ENCODE measurements at regions not wholly inside any gene's neighbourhood (a gene's known extent, or its start where the extent isn't known, plus 50 kb on each side); places are given as distances from the start of the nearest gene placed in this dataset.

DNA sequence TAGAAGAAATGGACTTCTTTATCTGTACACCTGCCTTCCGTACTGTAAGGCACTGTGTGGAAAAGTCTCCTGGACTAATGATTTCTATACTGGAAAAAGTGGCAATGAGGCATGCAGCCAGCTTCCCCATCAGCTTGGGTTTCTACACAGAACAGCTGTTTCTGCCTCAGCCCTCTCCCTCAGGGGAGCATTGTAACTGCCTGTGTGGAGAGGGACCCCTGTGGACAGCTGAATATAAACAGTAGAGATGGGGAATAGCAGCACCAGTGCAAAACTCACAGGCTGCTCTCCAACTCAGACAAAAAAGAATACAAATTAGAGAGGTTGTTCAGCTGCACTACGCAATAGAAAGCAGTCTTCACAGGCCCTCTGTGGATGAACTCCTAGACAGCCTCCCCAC is 451.3 kb upstream of the MBL2 start:
- no peak for DNase-seq (ENCODE audit: extremely low read depth, low read depth)
- no peak overlapping the region for H3K4me3 ChIP-seq (replicated peaks; ENCODE audit: low read depth, low read length)
- TF ChIP-seq, protein P1, sequence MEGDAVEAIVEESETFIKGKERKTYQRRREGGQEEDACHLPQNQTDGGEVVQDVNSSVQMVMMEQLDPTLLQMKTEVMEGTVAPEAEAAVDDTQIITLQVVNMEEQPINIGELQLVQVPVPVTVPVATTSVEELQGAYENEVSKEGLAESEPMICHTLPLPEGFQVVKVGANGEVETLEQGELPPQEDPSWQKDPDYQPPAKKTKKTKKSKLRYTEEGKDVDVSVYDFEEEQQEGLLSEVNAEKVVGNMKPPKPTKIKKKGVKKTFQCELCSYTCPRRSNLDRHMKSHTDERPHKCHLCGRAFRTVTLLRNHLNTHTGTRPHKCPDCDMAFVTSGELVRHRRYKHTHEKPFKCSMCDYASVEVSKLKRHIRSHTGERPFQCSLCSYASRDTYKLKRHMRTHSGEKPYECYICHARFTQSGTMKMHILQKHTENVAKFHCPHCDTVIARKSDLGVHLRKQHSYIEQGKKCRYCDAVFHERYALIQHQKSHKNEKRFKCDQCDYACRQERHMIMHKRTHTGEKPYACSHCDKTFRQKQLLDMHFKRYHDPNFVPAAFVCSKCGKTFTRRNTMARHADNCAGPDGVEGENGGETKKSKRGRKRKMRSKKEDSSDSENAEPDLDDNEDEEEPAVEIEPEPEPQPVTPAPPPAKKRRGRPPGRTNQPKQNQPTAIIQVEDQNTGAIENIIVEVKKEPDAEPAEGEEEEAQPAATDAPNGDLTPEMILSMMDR (IDR thresholded peaks at IDR 0.05; ENCODE audit: low read depth, low read length, missing control alignments), result no peak

DNA sequence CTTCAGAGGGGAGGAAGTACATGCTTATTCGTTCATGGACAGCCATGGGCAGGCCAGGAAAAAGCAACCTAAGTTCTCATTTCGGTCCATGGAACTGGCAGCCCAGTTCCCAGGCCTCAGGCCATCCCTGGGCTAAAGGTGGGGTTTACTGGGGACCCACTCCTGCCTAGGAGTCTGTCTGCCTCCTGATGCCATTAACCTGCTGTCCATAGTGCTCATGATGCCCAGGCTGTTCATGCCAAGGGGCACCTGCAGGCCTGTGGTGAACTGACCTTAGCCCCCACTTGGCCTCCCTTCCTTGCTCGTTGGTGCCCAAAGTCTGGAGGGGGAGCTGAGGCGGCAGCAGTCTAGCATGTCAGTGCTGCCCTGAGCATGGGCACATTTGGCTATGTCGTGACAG is 450.2 kb upstream of the MBL2 start:
- TF ChIP-seq, protein P1 (IDR thresholded peaks at IDR 0.05; ENCODE audit: low read depth, low read length, missing control alignments), result no peak
- H3K4me3 ChIP-seq (replicated peaks; ENCODE audit: low read depth, low read length), result no peak overlapping the region
- DNase-seq (ENCODE audit: extremely low read depth, low read depth), result no peak

DNA sequence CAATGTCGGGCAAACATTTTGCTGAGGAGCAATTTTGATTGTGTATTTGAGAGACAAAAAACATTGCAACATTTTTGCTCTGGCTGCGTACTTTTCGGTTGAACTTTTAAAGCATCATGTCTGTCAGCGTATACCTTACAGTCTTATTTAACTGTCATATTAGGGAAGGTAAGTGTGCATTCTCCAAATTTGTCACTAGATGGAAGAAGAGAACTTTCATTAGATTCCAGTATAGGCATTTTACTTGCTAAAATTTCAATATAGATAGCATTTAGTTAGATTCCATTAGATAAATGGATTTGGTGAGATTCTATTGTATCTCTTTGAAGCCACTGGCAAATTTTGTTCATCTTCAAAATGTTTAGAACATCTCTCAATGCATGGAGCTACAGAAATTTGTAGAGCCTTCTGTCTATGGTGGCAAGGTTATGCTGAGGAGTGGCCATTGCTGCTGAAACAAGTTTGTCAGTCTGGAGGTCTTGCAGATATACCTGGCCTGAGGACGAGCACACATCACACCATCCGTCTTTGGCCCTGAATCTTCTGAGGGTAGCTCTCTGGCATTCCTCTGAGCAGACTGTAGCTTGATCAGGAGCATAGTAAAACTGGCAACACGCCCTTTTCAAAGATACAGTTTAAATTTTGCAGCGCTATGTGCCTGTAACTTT is 437.5 kb upstream of the MBL2 start:
- H3K4me3 ChIP-seq (replicated peaks; ENCODE audit: low read depth, low read length), result no peak overlapping the region
- no peak for DNase-seq (ENCODE audit: extremely low read depth, low read depth)
- TF ChIP-seq, protein P1 (IDR thresholded peaks at IDR 0.05; ENCODE audit: low read depth, low read length, missing control alignments), result no peak

DNA sequence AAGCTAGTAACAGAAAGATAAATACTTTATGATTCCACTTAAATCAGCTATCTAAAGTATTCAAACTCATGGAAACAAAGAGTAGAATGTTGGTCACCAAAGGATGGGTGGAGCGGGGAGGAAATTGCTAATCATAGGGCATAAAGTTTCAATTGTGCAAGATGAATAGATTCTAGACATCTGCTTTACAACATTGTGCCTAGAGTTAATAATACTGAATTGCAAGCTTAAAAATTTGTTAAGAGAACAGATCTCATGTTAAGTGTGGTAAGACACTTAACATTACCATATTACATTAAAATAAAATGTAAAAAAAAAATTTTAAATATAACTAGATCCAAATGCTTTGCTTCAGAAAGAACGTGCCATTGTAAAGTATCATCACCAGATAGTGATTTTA is 411.1 kb upstream of the MBL2 start:
- TF ChIP-seq, protein P1 (IDR thresholded peaks at IDR 0.05; ENCODE audit: low read depth, low read length, missing control alignments), result no peak
- DNase-seq (ENCODE audit: extremely low read depth, low read depth), result no peak
- no peak overlapping the region for H3K4me3 ChIP-seq (replicated peaks; ENCODE audit: low read depth, low read length)

DNA sequence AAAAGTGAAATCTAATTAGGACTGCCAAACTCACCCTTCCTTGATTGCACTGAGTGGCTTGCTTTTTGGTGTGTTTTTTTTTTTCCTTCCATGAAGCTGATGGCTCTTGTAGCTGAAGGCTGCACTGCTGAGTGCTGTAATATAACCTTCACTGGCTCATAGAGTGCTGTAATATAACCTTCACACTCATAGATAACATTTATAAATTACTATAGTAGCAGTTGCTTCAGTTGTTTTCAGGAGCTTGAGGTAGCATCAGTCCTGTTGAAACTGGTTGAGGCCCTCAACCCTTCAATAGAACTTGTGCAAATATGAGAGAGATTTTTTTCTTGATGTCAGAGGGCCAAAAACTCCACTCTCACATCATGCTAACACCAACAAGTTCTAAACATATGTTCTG is 404.9 kb upstream of the MBL2 start:
- TF ChIP-seq, protein P1 (IDR thresholded peaks at IDR 0.05; ENCODE audit: low read depth, low read length, missing control alignments), result no peak
- DNase-seq (ENCODE audit: extremely low read depth, low read depth), result no peak
- no peak overlapping the region for H3K4me3 ChIP-seq (replicated peaks; ENCODE audit: low read depth, low read length)

DNA sequence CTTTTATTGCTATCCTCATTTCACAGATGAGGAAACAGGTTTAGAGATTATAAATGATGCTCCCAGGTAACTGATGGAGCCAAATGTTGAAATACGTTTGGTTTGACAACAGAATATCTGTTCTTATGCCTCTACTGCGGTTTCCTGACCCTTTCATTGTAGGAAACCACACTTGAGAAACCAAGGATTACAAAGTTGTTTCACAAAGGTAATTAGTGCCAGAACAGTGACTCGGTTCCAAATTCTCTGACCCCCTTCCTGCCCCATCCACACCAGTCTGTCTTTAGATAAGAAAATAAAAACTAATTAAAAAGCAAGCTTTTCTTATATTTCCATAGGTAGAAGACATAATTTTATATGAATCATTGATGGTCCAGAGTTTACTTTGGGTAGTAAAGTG is 393.7 kb upstream of the MBL2 start:
- TF ChIP-seq, protein P1 (IDR thresholded peaks at IDR 0.05; ENCODE audit: low read depth, low read length, missing control alignments), result no peak
- H3K4me3 ChIP-seq (replicated peaks; ENCODE audit: low read depth, low read length), result no peak overlapping the region
- no peak for DNase-seq (ENCODE audit: extremely low read depth, low read depth)

DNA sequence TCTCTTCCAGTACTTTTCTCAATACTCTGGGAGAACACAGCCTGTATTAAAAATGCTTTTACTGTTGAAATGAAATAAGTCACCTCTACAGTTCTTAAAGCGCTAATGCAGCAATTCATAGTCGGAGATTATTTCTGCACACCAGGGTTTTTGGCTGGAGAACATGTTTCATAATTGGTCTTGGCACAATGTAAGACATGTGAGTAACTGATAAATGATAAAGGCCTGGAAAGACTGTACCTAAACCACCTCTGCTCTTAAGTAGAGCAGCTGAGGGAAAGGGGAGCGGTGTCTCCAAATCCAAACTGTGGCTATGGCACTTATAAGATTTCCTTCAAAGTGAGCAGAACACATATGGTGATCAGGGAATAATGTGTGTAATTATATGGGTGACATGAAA is 390.3 kb upstream of the MBL2 start:
- no peak for DNase-seq (ENCODE audit: extremely low read depth, low read depth)
- TF ChIP-seq, protein P1 (IDR thresholded peaks at IDR 0.05; ENCODE audit: low read depth, low read length, missing control alignments), result no peak
- H3K4me3 ChIP-seq (replicated peaks; ENCODE audit: low read depth, low read length), result no peak overlapping the region

Measured in HFF-Myc (cell line).